Lung (tissue), 11 donors: ENCODE measurements at regions not wholly inside any gene's neighbourhood (a gene's known extent, or its start where the extent isn't known, plus 50 kb on each side); places are given as distances from the start of the nearest gene placed in this dataset.

ENCODE experiments used
- ATAC-seq: fragments of 200-7000 bp; cut with Tn5 transposase; one replicate; pipeline ENCODE4 v1.9.1; 2020; ENCODE audit warnings: moderate number of reproducible peaks; ENCODE audit not compliant: insufficient read depth, low FRiP score
- DNase-seq, 3 donors: peaks; one replicate each; pipeline ENCODE4 v3.0.0-alpha.2; 2013 to 2017
- H3K27ac ChIP-seq, 2 donors: one replicate each; pipeline ENCODE4 v1.5.1; 2013; ENCODE audit warnings: mild to moderate bottlenecking in 2 of 2, moderate library complexity in 2 of 2, control low read depth in 1 of 2, inconsistent platforms in 1 of 2, low read depth in 1 of 2, low read length in 1 of 2
- H3K27me3 ChIP-seq, 3 donors: one replicate each; pipeline ENCODE4 v1.5.1; 2013; ENCODE audit warnings: low read length in 2 of 3; ENCODE audit not compliant: control insufficient read depth in 3 of 3, insufficient read depth in 3 of 3
- H3K36me3 ChIP-seq, 4 donors: one replicate each; pipeline ENCODE4 v1.5.1; 2013; ENCODE audit warnings: low read length in 4 of 4, mild to moderate bottlenecking in 1 of 4, moderate library complexity in 1 of 4; ENCODE audit not compliant: control insufficient read depth in 4 of 4, insufficient read depth in 4 of 4
- H3K4me1 ChIP-seq, 5 donors: one replicate each; pipeline ENCODE4 v1.5.1; 2013; ENCODE audit warnings: low read length in 5 of 5, mild to moderate bottlenecking in 2 of 5, moderate library complexity in 1 of 5; ENCODE audit not compliant: control insufficient read depth in 5 of 5, insufficient read depth in 5 of 5
- H3K4me3 ChIP-seq: one replicate; pipeline ENCODE4 v1.5.1; 2013; ENCODE audit warnings: mild to moderate bottlenecking, control low read depth, moderate library complexity
- H3K9ac ChIP-seq, 2 donors: one replicate each; pipeline ENCODE4 v1.5.1; 2013; ENCODE audit warnings: low read length in 2 of 2, control low read depth in 1 of 2; ENCODE audit not compliant: insufficient read depth in 1 of 2
- H3K9me3 ChIP-seq, 4 donors: one replicate each; pipeline ENCODE4 v1.5.1; 2013; ENCODE audit warnings: low read length in 3 of 4, mild to moderate bottlenecking in 1 of 4, moderate library complexity in 1 of 4; ENCODE audit not compliant: control insufficient read depth in 4 of 4, insufficient read depth in 3 of 4
- CTCF ChIP-seq: IDR thresholded peaks from 2 replicates; pipeline ENCODE4 v1.5.1; 2012; ENCODE audit warnings: mild to moderate bottlenecking; ENCODE audit errors: control extremely low read depth, extremely low read depth
- WGBS, 2 donors: extraction: QIAGEN DNeasy Blood & Tissue Kit; methylation state at CpG; one replicate each; pipeline ENCODE4 v1.1.7; 2013; 5-methylcytosine and 5-hydroxymethylcytosine counted together
- donor health status: control.
- donor health status: control.
- donor health status: Bipolar disorder and iron deficiency.
- donor health status: healthy.
- donor health status: DM: yes; HTN: yes; CAD: no.

- H3K4me3 ChIP-seq, result no peak overlapping the region
- WGBS, 2 donors, result 47 to 48% methylated on average over 9 of the region's 9 CpGs
- ATAC-seq (no peak), DNase-seq (peak in 1 of 3 donors; percentile 20)
- no peaks in the 10 kb centered on the region for H3K9me3 ChIP-seq
- no peaks in the 10 kb centered on the region for H3K36me3 ChIP-seq
- no peak overlapping the region for H3K9ac ChIP-seq
- no peaks in the 10 kb centered on the region for H3K27me3 ChIP-seq
- no peak for TF ChIP-seq CTCF
- no peak overlapping the region for H3K27ac ChIP-seq
- H3K4me1 ChIP-seq, result peaks cover 0 to 7% (median 0%) of the 10 kb centered on the region in 5 donors
Observed at GRCh38 chr4:24680746-24681448, 96.5 kb upstream of the DHX15 start.

- no peak for DNase-seq
- no peak for ATAC-seq
- H3K4me3 ChIP-seq, result no peak overlapping the region
- 39 to 64% methylated on average over 7 of the region's 7 CpGs for WGBS, 2 donors
- peaks cover 0 to 16% (median 4%) of the 10 kb centered on the region in 5 donors for H3K4me1 ChIP-seq
- H3K36me3 ChIP-seq, result no peaks in the 10 kb centered on the region
- H3K9ac ChIP-seq, result no peak overlapping the region
- H3K27me3 ChIP-seq, result no peaks in the 10 kb centered on the region
- H3K27ac ChIP-seq, result no peak overlapping the region
- no peaks in the 10 kb centered on the region for H3K9me3 ChIP-seq
- no peak for TF ChIP-seq CTCF
Observed at GRCh38 chr4:24683116-24683515, 98.8 kb upstream of the DHX15 start.

GRCh38 chr4:24686866-24687692 is 102.7 kb upstream of the DHX15 start:
- Histone ChIP-seq H3K9ac (no peak overlapping the region), H3K27me3 (no peaks in the 10 kb centered on the region), H3K4me1 (peaks cover 0 to 12% (median 0%) of the 10 kb centered on the region in 5 donors), H3K9me3 (no peaks in the 10 kb centered on the region), H3K27ac (no peak overlapping the region), H3K36me3 (no peaks in the 10 kb centered on the region), H3K4me3 (no peak overlapping the region)
- no peak for DNase-seq
- no peak for ATAC-seq
- WGBS, 2 donors, result 40 to 47% methylated on average over 13 of the region's 13 CpGs
- no peak for TF ChIP-seq CTCF
